Anterior cingulate cortex (tissue), 58 donors: ENCODE measurements at regions not wholly inside any gene's neighbourhood (a gene's known extent, or its start where the extent isn't known, plus 50 kb on each side); places are given as distances from the start of the nearest gene placed in this dataset.
"Not testable (repeated sequence)": the region's sequence is repeated elsewhere in the genome, so short reads cannot be mapped to it uniquely, and the experiment has no call there.

Experiments used
- DNase-seq, 58 donors: peaks; one replicate each; lab custom pipeline; 2025; lab: John Stamatoyannopoulos, UW

DNA sequence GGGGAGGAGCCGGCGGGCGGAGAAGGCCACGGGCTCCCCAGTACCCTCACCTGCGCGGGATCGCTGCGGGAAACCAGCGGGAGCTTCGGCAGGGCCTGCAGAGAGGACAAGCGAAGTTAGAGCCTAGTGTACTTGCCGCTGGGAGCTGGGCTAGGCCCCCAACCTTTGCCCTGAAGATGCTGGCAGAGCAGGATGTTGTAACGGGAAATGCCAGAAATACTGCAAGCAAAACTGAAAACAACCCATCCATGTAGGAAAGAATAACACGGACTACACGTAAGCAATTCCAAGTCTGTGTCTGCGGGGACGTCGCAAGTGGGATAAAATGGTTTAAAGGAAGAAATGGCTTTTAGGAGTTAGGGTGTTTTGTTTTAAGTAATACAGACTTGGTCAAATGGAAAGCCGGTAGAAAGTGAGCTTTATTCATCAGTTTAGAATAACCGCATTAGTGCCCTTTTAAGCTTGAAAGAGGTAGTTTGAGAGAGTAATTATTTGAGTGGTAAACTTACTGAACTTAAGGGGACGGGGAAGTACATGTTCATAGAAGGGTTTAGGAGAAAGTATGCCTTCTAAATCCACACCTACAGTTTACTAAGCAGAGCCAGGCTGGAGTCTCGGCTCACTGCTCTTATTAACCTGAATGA is 121.3 kb upstream of the NIPA1 start:
- DNase-seq: peak in 16 of 58 donors; percentile 1 to 41 (median 14)

DNA sequence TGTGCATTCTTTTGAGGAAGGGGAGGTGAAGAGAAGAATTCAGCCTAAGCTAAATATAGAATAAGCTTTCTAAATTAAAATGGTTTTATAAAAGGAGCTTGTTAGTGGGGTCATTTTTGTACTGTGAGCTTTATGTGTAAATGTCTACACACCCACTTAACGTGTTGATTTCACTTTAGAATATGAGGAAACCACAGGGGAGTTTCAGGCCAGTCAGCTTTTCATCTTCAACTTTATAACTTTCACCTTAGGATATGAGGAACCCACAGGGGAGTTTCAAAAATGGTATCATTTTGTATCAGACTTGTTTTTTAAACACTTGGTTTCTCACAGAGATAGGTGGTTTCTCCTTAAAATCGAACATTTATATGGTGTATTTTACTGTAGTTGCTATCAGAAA is 120.7 kb upstream of the NIPA1 start:
- DNase-seq: not testable (repeated sequence)

DNA sequence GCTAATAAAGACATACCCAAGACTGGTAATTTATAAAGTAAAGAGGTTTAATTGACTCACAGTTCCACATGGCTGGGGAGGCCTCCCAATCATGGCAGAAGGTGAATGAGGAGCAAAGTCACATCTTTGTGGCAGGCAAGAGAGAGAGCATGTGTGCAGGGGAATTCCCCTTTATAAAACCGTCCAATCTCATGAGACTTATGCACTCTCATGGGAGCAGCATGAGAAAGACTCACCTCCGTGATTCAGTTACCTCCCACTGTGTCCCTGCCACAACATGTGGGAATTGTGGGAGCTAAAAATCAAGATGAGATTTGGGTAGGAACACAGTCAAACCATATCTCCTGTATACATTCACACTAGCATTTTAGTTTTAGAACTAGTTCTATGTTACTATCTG is 101.7 kb upstream of the NIPA1 start:
- not testable (repeated sequence) for DNase-seq

- DNase-seq: not testable (repeated sequence)
Measured at GRCh38 chr15:22699881-22700280, 86.6 kb upstream of the NIPA1 start.

GRCh38 chr15:22710831-22711341 is 75.6 kb upstream of the NIPA1 start:
- DNase-seq: not testable (repeated sequence)

DNA sequence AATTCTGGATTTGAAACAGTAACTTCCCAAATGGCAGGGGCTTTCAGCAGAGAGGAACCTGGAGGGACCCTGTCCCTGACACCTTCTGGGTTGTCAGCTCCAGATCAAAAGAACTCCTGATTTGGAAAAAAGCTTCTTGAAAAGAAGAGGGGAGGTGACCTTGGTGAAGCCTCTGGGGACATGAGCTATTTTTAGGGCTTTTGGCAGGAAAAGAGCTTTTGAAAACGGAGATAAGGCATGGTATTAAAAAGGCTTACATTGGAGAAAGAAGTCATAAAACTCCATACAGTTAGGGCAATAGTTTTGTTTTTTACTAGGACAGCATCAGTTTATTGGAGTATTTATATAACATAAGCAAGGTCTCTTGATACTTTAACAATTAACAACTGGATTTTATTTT is 72.5 kb upstream of the NIPA1 start:
- not testable (repeated sequence) for DNase-seq

- not testable (repeated sequence) for DNase-seq
Measured at GRCh38 chr15:22714358-22715132, 71.9 kb upstream of the NIPA1 start.

DNA sequence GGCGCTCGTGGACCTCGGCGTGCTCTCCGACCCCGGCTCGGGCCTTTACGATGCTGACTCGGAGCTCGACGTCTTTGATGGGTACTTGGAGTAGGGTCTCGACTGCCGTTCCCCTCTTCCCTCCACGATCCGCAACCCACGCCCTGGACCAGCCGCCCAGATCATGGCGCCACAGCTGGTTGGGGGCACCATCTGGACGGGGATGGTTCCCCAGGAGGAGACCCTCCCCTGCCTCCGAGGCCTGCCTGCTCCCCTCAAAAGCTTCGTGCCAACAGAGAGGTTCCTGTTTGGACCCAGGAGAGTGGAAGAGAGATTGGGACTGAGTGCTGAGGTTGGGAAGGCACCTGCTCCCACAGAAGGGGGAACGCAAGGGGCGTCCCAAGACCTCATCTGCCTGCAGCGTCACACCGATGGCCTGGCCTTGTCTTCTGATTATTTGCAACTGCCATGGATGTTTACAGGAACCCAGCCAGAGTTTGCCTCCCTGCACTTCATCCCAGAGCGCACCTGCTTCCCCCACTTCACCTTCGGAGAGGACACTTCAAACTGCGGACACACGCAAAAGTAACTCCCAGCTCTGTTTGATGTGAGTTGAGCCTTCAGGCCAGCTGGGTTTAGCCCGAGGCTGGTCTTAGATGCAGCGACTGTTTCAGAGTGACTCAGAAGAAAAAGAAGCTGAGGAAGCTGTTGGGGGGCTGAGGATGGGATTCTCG is 71.2 kb upstream of the NIPA1 start:
- DNase-seq: not testable (repeated sequence)

- not testable (repeated sequence) for DNase-seq
Measured at GRCh38 chr15:22719980-22720379, 66.5 kb upstream of the NIPA1 start.

- DNase-seq: not testable (repeated sequence)
Measured at GRCh38 chr15:22726104-22726503, 60.3 kb upstream of the NIPA1 start.

- DNase-seq: not testable (repeated sequence)
Measured at GRCh38 chr15:22735067-22735466, 51.4 kb upstream of the NIPA1 start.

- no peak for DNase-seq
Measured at GRCh38 chr15:22735781-22736180, 50.7 kb upstream of the NIPA1 start.

GRCh38 chr15:22736200-22736599 is 50.2 kb upstream of the NIPA1 start:
- not testable (repeated sequence) for DNase-seq
